ENCODE measurements at regions not wholly inside any gene's neighbourhood (a gene's known extent, or its start where the extent isn't known, plus 50 kb on each side); places are given as distances from the start of the nearest gene placed in this dataset.

DNA sequence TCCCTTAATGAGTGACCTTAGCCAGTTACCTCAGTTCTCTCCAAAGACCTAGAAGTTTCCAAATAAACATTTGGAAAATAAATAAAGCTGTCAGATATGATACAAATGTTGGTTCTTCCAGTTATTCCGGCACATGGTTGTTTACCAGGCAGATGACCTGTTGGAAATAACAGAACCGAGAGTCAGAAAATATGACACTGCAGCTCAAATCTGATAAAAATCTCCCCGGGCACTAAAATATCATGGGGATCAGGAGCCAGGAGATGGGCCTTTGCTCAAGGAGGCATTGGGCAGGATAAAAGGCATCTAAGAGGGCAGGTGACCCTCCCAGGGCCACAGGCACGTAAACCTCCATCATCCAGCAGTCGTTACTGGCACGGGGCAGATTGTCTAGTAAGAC lies 164.0 kb upstream of the LYZL1 start (continued):
- TF ChIP-seq, protein P1, sequence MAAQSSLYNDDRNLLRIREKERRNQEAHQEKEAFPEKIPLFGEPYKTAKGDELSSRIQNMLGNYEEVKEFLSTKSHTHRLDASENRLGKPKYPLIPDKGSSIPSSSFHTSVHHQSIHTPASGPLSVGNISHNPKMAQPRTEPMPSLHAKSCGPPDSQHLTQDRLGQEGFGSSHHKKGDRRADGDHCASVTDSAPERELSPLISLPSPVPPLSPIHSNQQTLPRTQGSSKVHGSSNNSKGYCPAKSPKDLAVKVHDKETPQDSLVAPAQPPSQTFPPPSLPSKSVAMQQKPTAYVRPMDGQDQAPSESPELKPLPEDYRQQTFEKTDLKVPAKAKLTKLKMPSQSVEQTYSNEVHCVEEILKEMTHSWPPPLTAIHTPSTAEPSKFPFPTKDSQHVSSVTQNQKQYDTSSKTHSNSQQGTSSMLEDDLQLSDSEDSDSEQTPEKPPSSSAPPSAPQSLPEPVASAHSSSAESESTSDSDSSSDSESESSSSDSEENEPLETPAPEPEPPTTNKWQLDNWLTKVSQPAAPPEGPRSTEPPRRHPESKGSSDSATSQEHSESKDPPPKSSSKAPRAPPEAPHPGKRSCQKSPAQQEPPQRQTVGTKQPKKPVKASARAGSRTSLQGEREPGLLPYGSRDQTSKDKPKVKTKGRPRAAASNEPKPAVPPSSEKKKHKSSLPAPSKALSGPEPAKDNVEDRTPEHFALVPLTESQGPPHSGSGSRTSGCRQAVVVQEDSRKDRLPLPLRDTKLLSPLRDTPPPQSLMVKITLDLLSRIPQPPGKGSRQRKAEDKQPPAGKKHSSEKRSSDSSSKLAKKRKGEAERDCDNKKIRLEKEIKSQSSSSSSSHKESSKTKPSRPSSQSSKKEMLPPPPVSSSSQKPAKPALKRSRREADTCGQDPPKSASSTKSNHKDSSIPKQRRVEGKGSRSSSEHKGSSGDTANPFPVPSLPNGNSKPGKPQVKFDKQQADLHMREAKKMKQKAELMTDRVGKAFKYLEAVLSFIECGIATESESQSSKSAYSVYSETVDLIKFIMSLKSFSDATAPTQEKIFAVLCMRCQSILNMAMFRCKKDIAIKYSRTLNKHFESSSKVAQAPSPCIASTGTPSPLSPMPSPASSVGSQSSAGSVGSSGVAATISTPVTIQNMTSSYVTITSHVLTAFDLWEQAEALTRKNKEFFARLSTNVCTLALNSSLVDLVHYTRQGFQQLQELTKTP (IDR thresholded peaks at IDR 0.05; ENCODE audit: low read depth in 1 of 2, partially characterized antibody in 2 of 2) = no peak
- TF ChIP-seq, protein P2, sequence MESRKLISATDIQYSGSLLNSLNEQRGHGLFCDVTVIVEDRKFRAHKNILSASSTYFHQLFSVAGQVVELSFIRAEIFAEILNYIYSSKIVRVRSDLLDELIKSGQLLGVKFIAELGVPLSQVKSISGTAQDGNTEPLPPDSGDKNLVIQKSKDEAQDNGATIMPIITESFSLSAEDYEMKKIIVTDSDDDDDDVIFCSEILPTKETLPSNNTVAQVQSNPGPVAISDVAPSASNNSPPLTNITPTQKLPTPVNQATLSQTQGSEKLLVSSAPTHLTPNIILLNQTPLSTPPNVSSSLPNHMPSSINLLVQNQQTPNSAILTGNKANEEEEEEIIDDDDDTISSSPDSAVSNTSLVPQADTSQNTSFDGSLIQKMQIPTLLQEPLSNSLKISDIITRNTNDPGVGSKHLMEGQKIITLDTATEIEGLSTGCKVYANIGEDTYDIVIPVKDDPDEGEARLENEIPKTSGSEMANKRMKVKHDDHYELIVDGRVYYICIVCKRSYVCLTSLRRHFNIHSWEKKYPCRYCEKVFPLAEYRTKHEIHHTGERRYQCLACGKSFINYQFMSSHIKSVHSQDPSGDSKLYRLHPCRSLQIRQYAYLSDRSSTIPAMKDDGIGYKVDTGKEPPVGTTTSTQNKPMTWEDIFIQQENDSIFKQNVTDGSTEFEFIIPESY (CRISPR knock-in tag; IDR thresholded peaks at IDR 0.05) = no peak
- TF ChIP-seq ATF1 (CRISPR knock-in tag; IDR thresholded peaks at IDR 0.05) = no peak
- TF ChIP-seq ATF1 (tag; IDR thresholded peaks at IDR 0.05) = no peak
- no peak for TF ChIP-seq ZNF263 (CRISPR knock-in tag; IDR thresholded peaks at IDR 0.05; ENCODE audit: borderline replicate concordance)
- TF ChIP-seq NFYB (IDR thresholded peaks at IDR 0.05; ENCODE audit: extremely low read depth, insufficient read length) = no peak
